COLO668 (cell line): ENCODE measurements at regions not wholly inside any gene's neighbourhood (a gene's known extent, or its start where the extent isn't known, plus 50 kb on each side); places are given as distances from the start of the nearest gene placed in this dataset.

Experiments
- DNase-seq: peaks from one replicate; lab custom pipeline; 2025; ENCODE audit not compliant: unreplicated experiment; lab: John Stamatoyannopoulos, UW

DNA sequence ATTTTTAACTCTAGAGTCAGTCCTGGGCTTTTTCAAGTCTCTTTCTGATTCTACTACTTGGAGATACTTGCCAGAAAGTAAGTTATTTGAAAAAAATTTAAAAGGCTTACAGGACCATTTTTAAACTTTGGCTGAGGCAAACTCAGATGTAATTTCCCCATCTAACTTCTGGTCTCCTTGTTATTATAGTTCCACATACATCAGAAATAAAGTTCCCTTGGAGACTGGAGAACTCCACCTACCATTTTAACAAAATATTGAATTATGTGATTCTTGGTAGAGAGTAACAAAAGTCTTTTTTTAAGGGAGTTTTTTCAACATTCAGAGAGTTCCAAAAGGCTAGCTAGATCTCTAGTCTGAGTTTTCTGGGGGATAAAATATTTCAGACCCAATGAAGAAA, 56.3 kb upstream of the SNX2 start:
- DNase-seq = no peak

DNA sequence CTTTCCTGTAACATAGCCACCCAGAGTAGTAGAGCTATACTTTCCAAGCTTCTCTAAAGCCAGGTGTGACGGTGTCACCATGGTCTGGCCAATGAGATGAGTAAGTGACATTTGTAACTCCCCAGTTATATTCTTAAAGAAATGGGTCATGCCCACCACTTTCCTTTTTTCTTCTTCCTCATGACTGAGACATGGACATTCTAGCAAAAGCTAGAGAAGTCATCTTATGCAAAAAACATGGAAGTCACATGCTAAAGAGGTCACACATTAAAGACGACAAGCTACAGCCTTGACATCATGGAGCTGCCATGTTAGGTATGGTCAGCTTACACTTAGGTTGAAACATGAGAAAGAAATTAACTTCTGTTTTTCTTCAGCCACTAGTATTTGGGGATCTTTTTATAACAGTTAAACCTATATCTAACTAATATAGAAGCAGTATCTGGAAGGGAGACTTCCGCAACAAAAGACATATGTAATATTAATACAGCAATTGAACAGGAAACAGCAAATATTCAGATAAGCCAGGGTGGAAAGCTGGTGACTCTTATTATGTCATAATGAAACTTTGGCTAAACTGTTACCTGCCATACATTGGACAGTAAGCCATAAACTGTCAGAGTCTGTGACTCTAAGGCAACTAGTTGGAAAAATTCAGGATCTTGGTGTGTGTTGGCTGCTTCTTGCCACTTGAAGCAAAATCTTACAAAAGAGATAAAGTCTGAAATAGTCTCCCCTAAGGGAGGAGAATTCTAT, 54.7 kb upstream of the SNX2 start:
- DNase-seq = no peak

DNA sequence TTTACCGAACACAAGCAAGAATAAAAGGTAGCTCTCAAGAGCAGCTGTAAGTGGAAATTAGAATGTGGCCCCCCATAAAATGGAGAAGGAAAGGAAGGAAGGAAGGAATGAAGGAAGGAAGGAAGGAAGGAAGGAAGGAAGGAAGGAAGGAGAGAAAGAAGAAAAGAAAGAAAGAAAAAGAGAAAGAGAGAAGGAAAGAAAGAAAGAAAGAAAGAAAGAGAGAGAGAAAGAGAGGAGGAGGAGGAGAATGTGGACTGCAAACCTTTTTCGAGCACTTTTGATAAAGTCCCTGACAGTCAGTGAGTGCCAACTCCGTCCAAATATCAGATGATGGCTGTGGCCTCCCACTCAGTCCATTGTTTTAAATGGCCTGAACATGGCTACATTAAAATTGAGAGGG, 53.8 kb upstream of the SNX2 start:
- DNase-seq = no peak

DNA sequence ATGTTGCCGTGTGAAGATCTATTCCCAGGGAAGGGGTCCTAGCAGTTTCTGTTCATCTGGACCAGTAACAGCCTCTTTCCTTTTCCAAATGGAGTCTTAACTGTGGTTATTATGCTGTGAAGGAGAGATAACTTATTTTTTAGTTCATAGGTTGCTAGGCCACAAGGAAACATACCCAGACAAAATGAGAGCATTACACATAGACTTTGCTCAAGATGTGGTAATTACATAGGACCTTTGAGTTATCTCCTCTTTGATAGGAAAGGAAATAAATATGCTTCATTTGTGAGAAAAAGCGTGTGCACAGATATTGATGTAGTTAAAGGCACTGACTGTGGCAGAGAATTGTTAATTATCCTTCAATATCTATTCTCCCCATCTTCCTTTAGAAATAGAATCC, 52.5 kb upstream of the SNX2 start:
- DNase-seq = no peak

DNA sequence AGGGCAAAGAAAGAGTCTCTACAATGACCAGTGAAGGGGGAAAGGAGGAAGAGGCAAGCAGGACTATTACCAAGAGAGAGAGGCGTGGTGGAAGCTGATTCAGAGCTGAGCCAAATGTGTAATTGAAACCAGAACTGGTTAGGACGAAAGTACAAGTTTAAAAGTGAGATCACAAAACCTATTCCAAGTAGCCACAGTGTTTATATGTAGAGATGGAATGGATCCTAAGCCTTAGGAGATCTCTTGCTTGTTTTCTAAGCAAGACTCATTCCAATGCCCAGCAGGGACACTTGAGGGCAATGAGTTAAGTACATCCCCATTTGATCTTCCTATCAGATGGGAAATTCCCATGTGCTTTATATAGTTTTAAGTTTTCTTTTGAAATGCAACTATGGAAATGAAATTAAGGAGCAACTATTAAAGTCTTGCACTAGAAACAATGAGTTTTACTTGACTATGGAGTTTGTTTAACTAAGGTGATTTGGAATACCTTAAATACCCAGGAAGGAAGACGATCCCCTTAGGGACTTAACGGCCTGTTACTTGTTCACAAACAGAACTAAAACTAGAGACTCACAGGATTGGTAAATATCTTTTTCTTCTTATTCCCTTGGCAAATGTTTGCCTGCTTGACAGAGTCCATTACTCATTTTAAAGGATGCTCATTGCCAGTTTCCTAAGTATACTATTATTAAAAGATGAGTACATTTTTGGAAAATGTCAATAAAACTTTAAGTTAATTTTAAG, 51.1 kb upstream of the SNX2 start:
- no peak for DNase-seq
